OCI-LY7 (cell line): ENCODE measurements at regions not wholly inside any gene's neighbourhood (a gene's known extent, or its start where the extent isn't known, plus 50 kb on each side); places are given as distances from the start of the nearest gene placed in this dataset.

Experiments used
- BruUV-seq: library from RNA; stranded (reverse); fragments of 400-500 nt; replicated peaks from 2 replicates; lab custom pipeline; 2021; lab: Mats Ljungman, UMichigan
- CTCF ChIA-PET: fragments of 300-600 bp; sonication (Branson Sonifier 250); formaldehyde crosslinking; loops from one replicate; lab custom pipeline; 2022; ENCODE audit warnings: antibody characterized with exemption; ENCODE audit not compliant: unreplicated experiment; lab: Charles Lee
- POLR2A ChIA-PET: fragments of 300-600 bp; sonication (Branson Sonifier 250); formaldehyde crosslinking; loops from one replicate; lab custom pipeline; 2022; ENCODE audit warnings: antibody characterized with exemption; lab: Charles Lee
- DNase-seq: peaks from one replicate; pipeline ENCODE4 v3.0.0-alpha.2; 2015; ENCODE audit warnings: low spot score
- H2AFZ ChIP-seq: fragments of 200-600 bp; sonication (generic), shearing (Covaris generic); 2 replicates; pipeline ENCODE4 v1.6.1; 2014; ENCODE audit warnings: mild to moderate bottlenecking, antibody characterized with exemption, low read length, moderate library complexity
- H3K27ac ChIP-seq: fragments of 200-600 bp; sonication (generic); 2 replicates; pipeline ENCODE4 v1.5.1; 2014; ENCODE audit warnings: mixed run types, low read depth, mild to moderate bottlenecking, moderate library complexity, low read length, inconsistent platforms; ENCODE audit not compliant: poor library complexity, severe bottlenecking
- H3K36me3 ChIP-seq: fragments of 200-600 bp; sonication (generic); 2 replicates; pipeline ENCODE4 v1.6.1; 2014; ENCODE audit warnings: mild to moderate bottlenecking, antibody characterized with exemption, low read length, moderate library complexity, mixed read lengths; ENCODE audit not compliant: insufficient read depth
- H3K4me1 ChIP-seq: fragments of 200-600 bp; sonication (generic); 2 replicates; pipeline ENCODE4 v1.5.1; 2014; ENCODE audit warnings: mild to moderate bottlenecking, low read length; ENCODE audit not compliant: insufficient read depth, poor library complexity, severe bottlenecking
- H3K4me2 ChIP-seq: fragments of 200-600 bp; sonication (generic); 2 replicates; pipeline ENCODE4 v1.6.1; 2014; ENCODE audit warnings: mild to moderate bottlenecking, low read length
- H3K4me3 ChIP-seq: fragments of 200-600 bp; sonication (generic); 2 replicates; pipeline ENCODE4 v1.5.1; 2014; ENCODE audit warnings: mild to moderate bottlenecking, low read depth, low read length; ENCODE audit not compliant: poor library complexity, severe bottlenecking
- H3K79me2 ChIP-seq: fragments of 200-600 bp; sonication (generic); 2 replicates; pipeline ENCODE4 v1.6.1; 2016; ENCODE audit warnings: low read depth, mild to moderate bottlenecking, low read length, moderate library complexity, mixed read lengths; ENCODE audit not compliant: insufficient read depth
- H3K9me2 ChIP-seq: fragments of 200-600 bp; sonication (generic); 2 replicates; pipeline ENCODE4 v1.6.1; 2016; ENCODE audit warnings: mild to moderate bottlenecking, low read length, mixed read lengths; ENCODE audit not compliant: insufficient read depth
- H3K9me3 ChIP-seq: fragments of 200-600 bp; sonication (generic); 2 replicates; pipeline ENCODE4 v1.6.1; 2014; ENCODE audit warnings: mild to moderate bottlenecking, mixed run types, low read length, mixed read lengths
- H4K20me1 ChIP-seq: fragments of 200-600 bp; sonication (generic); 2 replicates; pipeline ENCODE4 v1.6.1; 2014; ENCODE audit warnings: mild to moderate bottlenecking, antibody characterized with exemption, low read length, moderate library complexity, mixed read lengths; ENCODE audit not compliant: insufficient read depth
- CTCF ChIP-seq: fragments of 200-600 bp; sonication (generic); conservative IDR thresholded peaks from 2 replicates; pipeline ENCODE4 v1.5.1; 2014; ENCODE audit warnings: mild to moderate bottlenecking, antibody characterized with exemption, low read length, moderate library complexity, mixed read lengths
- EZH2phosphoT487 ChIP-seq: fragments of 200-600 bp; sonication (generic); IDR thresholded peaks from 2 replicates; pipeline ENCODE4 v1.6.1; 2018; ENCODE audit warnings: low read depth, borderline replicate concordance, mild to moderate bottlenecking, mixed run types, antibody characterized with exemption, low read length, moderate library complexity, mixed read lengths
- intact Hi-C: fragments of 100-400 bp; cut with micrococcal nuclease; formaldehyde crosslinking; loops from one replicate; pipeline ENCODE4 v1.10.0; 2022; ENCODE audit not compliant: unreplicated experiment

GRCh38 chr2:40043641-40044040 is 264.6 kb upstream of the THUMPD2 start:
- H3K4me1 ChIP-seq: peaks cover 3% of the 10 kb centered on the region
- H3K36me3 ChIP-seq: no peaks in the 10 kb centered on the region
- no peak for TF ChIP-seq CTCF
- TF ChIP-seq EZH2phosphoT487: no peak
- H3K27ac ChIP-seq: no peak overlapping the region
- intact Hi-C loops: no loop called here
- no peak overlapping the region for H3K4me2 ChIP-seq
- no peaks in the 10 kb centered on the region for H3K79me2 ChIP-seq
- no peaks in the 10 kb centered on the region for H4K20me1 ChIP-seq
- ChIA-PET CTCF (no interaction called here), POLR2A (no interaction called here)
- H2AFZ ChIP-seq: no peak overlapping the region
- no peaks in the 10 kb centered on the region for H3K9me2 ChIP-seq
- H3K4me3 ChIP-seq: no peak overlapping the region
- no peaks in the 10 kb centered on the region for H3K9me3 ChIP-seq
- BruUV-seq: no TSS peak
- DNase-seq: no peak

- Histone ChIP-seq H3K9me3 (no peaks in the 10 kb centered on the region), H4K20me1 (no peaks in the 10 kb centered on the region), H3K4me3 (no peak overlapping the region), H3K36me3 (no peaks in the 10 kb centered on the region), H3K4me2 (no peak overlapping the region), H3K4me1 (peaks cover 8% of the 10 kb centered on the region), H3K27ac (no peak overlapping the region), H2AFZ (no peak overlapping the region), H3K9me2 (no peaks in the 10 kb centered on the region), H3K79me2 (no peaks in the 10 kb centered on the region)
- TF ChIP-seq EZH2phosphoT487 (no peak), CTCF (no peak)
- ChIA-PET CTCF (no interaction called here), POLR2A (no interaction called here)
- BruUV-seq: no TSS peak
- intact Hi-C loops: no loop called here
- DNase-seq: no peak
Observed at GRCh38 chr2:40043191-40043590, 264.1 kb upstream of the THUMPD2 start.

GRCh38 chr2:40041422-40042382 is 262.6 kb upstream of the THUMPD2 start:
- TF ChIP-seq EZH2phosphoT487: no peak
- TF ChIP-seq CTCF: no peak
- Histone ChIP-seq H3K4me3 (no peak overlapping the region), H3K36me3 (no peaks in the 10 kb centered on the region), H2AFZ (no peak overlapping the region), H4K20me1 (no peaks in the 10 kb centered on the region), H3K4me2 (no peak overlapping the region), H3K79me2 (no peaks in the 10 kb centered on the region), H3K9me2 (no peaks in the 10 kb centered on the region), H3K4me1 (peaks cover 23% of the 10 kb centered on the region), H3K27ac (no peak overlapping the region), H3K9me3 (no peaks in the 10 kb centered on the region)
- CTCF ChIA-PET: interaction anchor here (0.6 kb wide), 1 partner anchor 17 kb away, joined by 3 read pairs; no protein-coding TSS in a partner anchor
- no TSS peak for BruUV-seq
- POLR2A ChIA-PET: interaction anchor here (0.7 kb wide), 1 partner anchor 13 kb away, joined by 4 read pairs; no protein-coding TSS in a partner anchor
- DNase-seq: no peak
- intact Hi-C loops: no loop called here
